ENCODE measurements at regions not wholly inside any gene's neighbourhood (a gene's known extent, or its start where the extent isn't known, plus 50 kb on each side); places are given as distances from the start of the nearest gene placed in this dataset.

DNA sequence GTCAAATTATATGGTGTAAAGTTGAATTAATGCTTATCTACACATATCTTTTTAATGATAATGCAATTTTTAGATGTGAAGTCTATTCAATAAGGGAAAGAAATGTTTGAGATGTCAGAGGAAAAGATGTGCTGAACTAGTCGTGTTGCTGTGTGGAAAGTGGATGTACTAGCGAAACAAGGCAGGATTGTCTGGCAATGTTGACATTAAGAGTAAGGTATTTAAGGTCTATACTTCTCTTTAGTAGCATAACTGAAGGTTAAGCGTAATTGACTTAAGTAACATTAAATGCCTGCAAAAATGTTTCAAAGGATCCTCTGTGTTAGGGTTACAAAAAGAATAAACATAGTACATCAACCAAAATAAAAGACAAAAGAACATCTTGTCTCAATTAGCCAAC, 787.3 kb upstream of the KLHL1 start:
- no peak for DNase-seq (ENCODE audit: low read depth in 3 of 3)

- no peak for DNase-seq (ENCODE audit: low read depth in 3 of 3)
These were observed 786.0 kb upstream of the KLHL1 start for GRCh38 chr13:70894258-70894657.

DNA sequence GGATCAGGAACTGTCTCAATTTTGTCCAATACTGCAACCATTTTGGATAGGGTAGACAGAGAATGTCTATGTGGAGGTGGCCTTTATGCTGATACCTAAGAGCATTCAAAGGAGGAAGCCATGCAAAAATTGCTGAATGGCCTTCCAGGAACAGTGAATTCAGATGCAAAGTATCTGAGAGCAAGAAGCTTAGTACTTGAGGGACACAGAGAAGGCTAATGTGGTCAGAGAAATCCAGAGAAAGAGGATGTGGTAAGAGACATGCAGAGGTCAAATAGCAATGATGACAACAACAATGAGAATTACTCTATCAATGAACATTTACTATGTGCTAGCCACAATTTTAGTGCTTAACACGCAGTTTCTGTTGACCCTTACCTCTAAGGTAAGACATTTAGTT, 785.6 kb upstream of the KLHL1 start:
- no peak for DNase-seq (ENCODE audit: low read depth in 3 of 3)

GRCh38 chr13:70890289-70890688, 782.0 kb upstream of the KLHL1 start:
- no peak for DNase-seq (ENCODE audit: low read depth in 3 of 3)

GRCh38 chr13:70889163-70889562, 780.9 kb upstream of the KLHL1 start:
- DNase-seq (ENCODE audit: low read depth in 3 of 3): no peak

- no peak for DNase-seq (ENCODE audit: low read depth in 3 of 3)
These were observed 775.9 kb upstream of the KLHL1 start for GRCh38 chr13:70884196-70884595.

DNA sequence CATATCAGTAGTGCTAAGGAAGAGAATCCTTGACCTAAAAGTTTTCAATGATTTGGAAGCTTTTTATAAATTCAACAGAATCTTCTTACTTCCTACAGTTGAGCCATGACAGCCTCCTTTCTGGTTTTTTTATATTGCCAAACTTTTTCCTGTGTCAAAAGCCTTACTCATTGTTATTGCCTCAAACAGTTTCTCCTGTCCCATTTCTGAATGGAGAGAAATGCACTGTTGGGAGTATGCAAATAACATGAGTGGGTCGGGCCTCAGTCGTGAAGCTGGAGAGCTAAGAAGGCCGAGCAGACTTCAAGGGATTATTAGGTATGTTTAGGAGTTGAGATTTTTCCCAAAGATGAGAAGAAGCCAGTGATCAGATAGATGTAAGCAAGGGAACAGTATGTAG, 766.4 kb upstream of the KLHL1 start:
- no peak for DNase-seq (ENCODE audit: low read depth in 3 of 3)

DNA sequence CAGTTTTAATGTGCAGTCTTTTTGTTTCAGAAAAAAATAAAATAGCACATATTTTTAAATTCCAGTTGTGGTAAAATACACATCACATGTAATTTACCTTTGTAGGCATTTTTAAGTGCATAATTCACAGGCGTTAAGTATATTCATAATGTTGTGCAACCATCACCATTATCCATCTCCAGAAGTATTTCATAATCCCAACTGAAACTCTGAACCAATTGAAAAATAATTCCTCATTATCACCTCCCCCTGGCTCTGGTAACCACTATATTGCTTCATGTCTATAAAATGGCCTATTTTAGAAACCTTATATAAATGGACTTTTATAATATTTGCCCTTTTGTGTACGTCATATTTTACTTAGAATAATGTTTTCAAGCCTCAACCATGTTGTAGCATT, 756.5 kb upstream of the KLHL1 start:
- no peak for DNase-seq (ENCODE audit: low read depth in 3 of 3)

DNA sequence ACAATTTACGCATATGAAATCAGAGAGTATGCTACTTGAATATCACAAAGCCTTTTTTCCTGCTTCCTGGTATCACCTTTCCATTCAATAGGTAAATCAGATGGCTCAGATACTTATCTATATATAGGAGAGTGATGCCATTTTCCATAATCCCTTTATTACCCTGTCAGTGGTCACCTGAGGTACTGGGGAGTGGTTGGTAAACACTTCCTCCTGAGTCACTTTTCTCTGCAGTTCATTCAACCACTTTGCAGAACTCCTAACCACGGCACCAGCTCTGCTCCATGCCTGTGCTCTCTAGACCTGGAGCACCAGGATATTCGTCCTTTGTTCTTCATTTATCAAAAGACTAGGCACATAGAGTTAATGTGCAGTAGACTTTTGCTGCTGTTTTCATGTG, 748.5 kb upstream of the KLHL1 start:
- DNase-seq (ENCODE audit: low read depth in 3 of 3): no peak

DNA sequence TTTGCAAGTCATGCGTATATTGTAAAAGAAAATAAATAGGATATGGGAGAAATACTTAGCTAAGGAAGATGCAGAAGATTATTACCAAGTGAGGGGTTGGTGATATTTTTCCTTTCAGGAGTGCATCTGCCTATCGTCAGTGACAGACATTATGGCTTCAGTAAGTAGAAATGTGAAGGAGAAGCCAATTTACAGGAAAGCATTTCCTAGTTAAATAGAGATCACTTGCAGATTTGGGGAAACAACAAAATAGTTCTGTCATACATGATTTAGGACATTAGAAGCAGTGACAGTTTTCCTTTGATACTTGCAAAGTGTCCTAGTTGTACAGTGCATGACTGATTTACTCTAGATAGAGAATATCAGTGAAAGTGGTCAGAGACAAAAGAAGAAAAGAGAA, 747.8 kb upstream of the KLHL1 start:
- DNase-seq (ENCODE audit: low read depth in 3 of 3): no peak

GRCh38 chr13:70849222-70849621, 741.0 kb upstream of the KLHL1 start:
- no peak for DNase-seq (ENCODE audit: low read depth in 3 of 3)

DNA sequence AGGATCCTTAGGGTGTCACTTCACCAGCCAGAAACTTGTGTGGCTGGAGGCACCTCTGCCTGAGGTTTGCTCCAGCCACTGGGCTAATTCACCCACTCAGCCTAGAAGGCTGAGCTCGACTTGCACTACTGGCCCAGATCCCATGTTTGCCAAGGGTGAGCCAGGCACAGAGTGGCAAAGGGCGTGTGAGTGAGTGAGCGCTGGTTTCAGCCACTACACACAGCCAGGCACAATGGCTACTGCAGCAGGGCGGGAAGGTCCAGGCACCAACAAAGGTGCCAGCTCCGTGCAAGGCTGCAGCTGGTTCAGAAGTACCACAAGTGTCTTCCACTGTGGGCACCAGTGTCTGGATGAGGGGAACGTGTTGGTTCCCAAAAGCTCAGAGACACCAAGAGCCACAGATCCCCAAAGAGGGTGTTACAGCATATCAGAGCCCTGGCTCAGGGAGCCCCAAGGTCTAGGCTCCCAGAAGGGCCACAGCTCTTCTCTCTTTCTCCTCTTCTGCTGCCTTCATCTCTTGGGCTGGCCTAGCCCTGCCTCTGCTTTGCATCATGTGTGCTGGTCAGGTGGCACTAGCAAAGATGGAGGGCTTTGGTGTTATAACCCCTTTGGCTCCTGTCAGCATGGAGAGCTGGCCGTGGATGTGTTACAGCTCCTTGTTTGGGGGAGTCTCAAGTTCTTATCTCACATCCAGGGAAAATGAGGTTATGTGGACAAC, 736.3 kb upstream of the KLHL1 start:
- DNase-seq (ENCODE audit: low read depth in 3 of 3): no peak

DNA sequence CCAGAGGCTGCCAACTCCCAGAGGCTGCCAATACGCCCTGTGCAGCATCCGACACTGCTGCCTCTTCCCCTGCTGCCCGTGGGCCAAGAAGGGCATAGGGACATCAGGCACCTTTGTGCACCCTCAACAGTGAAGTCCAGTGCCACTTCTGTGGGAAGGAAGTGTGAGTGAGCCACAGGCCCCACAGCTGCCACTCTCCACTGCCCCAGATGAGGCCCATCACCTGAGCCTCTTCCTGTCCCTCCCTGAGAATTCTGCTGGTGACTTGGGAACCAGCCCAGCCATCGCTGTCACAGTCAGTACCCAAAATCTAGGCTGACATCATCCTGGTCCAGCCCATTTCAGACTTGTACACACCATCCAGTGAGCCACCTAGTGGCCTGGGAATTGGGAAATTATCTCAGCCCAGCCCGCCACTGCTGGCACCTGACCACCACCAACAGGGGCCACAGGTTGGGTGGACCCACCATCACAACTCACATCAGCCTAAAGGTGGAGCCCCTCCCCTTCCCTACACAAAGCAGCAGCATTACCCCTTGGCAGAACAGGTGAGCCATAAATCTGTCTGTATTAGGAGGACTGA, 733.9 kb upstream of the KLHL1 start:
- DNase-seq (ENCODE audit: low read depth in 3 of 3): no peak

DNA sequence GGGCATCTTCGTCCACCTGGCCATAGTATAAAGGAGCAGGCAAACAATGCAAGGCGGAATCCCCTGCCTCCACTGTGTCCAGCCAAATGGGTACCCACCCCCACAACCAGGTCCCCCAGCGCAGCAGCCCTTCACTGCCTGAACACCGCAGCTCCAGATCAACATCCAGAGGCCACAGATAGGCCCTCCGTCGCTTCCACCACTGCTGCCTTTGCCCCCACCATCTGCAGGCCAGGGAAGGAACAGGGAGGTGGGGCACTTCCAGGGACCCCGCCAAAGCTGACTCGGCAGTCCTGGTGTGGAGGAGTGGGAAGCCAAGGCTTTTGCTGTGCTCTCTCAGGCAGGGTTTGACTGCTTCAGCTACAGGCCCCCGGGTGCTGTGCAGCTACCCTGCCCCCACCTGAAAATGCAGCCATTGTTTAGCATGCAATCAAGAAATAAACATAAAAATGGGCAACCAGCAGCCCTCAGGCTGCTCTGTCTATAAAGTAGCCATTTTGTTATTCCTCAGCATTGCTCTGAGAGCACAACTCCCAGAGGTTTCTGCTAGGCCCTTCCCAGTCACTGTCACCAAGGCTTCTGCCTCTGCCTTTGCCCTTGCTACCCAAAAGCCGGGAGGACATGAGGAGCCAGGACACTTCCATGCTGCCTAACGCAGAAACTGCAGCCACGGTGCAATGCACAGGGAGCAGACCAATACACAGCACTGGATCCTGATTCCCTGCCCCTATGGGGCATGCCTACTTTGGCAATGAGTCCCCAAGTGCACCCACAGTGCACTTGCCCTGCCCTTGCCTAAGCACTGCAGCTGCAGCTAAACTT, 733.2 kb upstream of the KLHL1 start:
- DNase-seq (ENCODE audit: low read depth in 3 of 3): no peak

GRCh38 chr13:70835371-70835770, 727.1 kb upstream of the KLHL1 start:
- DNase-seq (ENCODE audit: low read depth in 3 of 3): no peak

DNA sequence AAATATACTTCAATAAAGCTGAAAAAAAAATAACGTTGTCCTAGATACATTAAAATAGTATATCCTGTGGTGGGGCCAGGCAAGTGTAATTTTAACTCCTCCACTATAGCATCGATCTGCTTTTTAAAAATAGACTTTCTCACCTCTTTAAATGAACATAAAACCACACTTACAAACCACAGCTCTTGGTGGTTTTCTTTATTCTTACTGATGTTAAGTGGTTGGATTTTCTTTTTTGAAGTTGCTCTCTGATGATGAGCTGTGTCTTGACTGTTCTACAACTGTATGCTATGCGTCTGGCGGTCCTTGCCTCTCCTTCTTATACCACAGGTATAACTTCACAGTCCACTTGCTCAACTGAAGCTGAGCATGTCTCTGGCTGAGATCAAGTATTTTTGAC, 721.5 kb upstream of the KLHL1 start:
- no peak for DNase-seq (ENCODE audit: low read depth in 3 of 3)

DNA sequence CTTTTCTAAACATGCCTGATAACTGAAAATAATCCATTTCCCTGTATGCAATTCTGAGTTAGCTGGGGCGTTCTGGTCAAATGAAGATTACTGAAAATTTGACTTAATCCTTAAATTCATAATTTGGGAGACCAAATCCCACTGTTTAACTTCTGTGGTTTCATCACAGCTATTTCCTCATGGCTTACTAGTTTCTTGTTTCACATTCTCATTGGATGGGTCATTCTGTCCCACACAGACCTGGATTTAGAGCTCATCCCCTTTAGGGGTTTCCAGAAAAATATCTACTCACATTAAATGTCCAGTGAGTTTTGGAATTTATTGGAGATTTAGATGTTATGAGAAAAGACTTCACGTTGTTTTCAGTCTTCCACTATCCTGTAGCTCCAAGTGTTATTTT, 709.3 kb upstream of the KLHL1 start:
- DNase-seq (ENCODE audit: low read depth in 3 of 3): no peak

DNA sequence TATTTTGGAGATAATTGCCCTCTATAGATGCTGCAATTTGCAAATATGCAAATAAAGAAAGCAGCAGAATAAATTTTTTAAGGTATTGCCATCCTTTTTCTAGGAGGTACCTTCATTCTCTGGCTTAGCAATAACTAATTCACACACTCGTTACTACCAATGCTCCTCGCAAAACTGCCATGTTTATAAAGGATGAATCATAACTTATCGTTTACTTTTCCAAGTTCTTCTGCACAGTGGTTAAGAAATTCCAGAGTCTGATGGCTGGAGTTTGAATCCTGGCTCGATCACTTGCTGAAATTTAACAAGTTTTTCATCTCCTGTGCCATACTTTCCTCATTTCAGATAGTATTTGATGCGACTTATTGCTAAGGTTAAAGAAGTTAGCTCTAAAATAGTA, 708.6 kb upstream of the KLHL1 start:
- DNase-seq (ENCODE audit: low read depth in 3 of 3): no peak

DNA sequence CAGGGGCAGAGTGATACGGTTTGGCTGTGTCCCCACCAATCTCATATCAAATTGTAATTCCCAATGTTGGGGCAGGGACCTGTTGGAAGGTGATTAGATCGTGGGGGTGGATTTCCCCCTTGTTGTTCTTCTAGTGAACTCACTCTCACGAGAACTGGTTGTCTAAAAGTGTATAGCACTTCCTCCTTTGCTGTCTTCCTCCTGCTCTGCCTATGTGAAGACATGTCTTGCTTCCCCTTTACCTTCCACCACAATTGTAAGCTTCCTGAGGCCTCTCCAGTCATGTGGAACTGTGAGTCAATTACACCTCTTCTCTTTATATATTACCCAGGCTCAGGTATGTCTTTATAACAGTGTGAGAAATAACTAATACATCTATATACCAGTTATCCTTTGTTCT, 706.4 kb upstream of the KLHL1 start:
- DNase-seq (ENCODE audit: low read depth in 3 of 3): no peak

- DNase-seq (ENCODE audit: low read depth in 3 of 3): no peak
These were observed 704.2 kb upstream of the KLHL1 start for GRCh38 chr13:70812481-70812880.

DNA sequence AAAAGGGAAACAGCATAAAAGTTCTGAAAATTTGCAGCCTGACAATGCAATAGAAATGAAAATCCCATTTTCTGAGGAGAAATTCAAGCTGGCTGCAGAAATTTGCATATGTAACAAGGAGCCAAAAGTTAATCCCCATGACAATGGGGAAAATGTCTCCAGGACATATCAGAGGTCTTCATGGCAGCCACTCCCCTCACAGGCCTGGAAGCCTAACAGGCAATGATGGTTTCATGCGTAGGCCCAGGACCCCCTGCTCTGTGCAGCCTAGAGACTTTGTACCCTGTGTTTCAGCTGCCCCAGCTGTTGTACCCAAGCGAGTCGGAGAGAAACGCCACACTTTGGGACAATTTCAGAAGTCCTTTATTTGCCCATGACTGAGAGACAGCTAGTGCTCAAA, 701.3 kb upstream of the KLHL1 start:
- no peak for DNase-seq (ENCODE audit: low read depth in 3 of 3)

GRCh38 chr13:70798385-70798784, 690.1 kb upstream of the KLHL1 start:
- no peak for DNase-seq (ENCODE audit: low read depth in 3 of 3)

DNA sequence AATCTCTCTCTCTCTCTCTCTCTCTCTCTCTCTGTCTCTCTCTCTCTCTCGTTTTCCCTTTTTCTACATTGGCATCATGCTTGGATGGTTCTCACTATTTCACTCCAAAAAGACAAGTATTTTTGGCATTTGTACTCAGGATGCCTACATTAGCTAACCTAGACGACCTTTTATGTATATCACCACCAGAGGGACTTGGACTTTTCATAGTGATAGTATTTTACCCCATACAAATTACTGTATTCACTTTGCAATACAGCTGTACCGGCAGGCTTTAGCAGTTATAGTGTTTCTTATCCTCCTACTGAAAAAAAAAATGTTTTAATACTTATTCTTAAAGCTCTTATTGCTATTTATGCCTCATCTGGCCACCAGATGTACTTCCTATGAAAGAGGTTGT, 687.2 kb upstream of the KLHL1 start:
- DNase-seq (ENCODE audit: low read depth in 3 of 3): no peak

All from stimulated activated CD4-positive, alpha-beta T cell treated with anti-CD3 and anti-CD28 coated beads, TNF-alpha, amount 100 ng/mL, for 48 hours (primary cell).